Femur (tissue), 1 donor: ENCODE measurements at regions not wholly inside any gene's neighbourhood (a gene's known extent, or its start where the extent isn't known, plus 50 kb on each side); places are given as distances from the start of the nearest gene placed in this dataset.
"Not testable (repeated sequence)": the region's sequence is repeated elsewhere in the genome, so short reads cannot be mapped to it uniquely, and the experiment has no call there.

Source experiments
- DNase-seq: peaks from one replicate; pipeline ENCODE4 v3.0.0-alpha.2; 2017

- DNase-seq = no peak
Measured at GRCh38 chr15:60275624-60276023, 122.2 kb downstream of the ANXA2 start.

GRCh38 chr15:60278879-60279278 is 118.9 kb downstream of the ANXA2 start:
- DNase-seq = no peak

- DNase-seq = no peak
Measured at GRCh38 chr15:60280259-60280658, 117.5 kb downstream of the ANXA2 start.

- no peak for DNase-seq
Measured at GRCh38 chr15:60283936-60284335, 113.8 kb downstream of the ANXA2 start.

- not testable (repeated sequence) for DNase-seq
Measured at GRCh38 chr15:60295901-60296300, 101.9 kb downstream of the ANXA2 start.

- no peak for DNase-seq
Measured at GRCh38 chr15:60297047-60297446, 100.7 kb downstream of the ANXA2 start.
